ENCODE measurements at regions not wholly inside any gene's neighbourhood (a gene's known extent, or its start where the extent isn't known, plus 50 kb on each side); places are given as distances from the start of the nearest gene placed in this dataset.

DNA sequence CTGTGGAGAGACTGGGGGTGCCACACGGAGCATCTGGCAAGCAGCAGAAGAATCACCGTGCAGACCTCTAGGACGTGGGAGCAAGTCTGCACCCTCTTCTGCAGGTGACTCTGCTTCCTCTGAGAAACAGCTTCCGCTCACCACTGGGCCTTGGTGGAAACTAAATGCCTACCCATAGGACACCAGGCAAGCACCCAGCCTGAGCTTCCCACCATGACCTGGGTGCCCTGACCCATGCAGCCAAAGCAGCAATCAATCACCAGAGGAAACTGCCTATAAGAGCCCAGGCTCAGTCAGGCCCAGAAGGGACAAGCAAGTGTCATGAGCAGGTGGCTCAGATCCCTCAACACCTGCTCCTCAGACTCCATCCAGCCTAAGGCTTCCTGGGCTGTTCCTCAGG, 63.4 kb downstream of the IGLL5 start:
- H3F3A ChIP-seq (ENCODE audit: insufficient read depth) = peaks cover 62% of the 10 kb centered on the region
- H3K9me3 ChIP-seq (ENCODE audit: insufficient read depth, low read length) = no peaks in the 10 kb centered on the region
- no peaks in the 10 kb centered on the region for H3K9me2 ChIP-seq (replicated peaks; ENCODE audit: insufficient read depth, low read length)
- no peaks in the 10 kb centered on the region for H4K20me1 ChIP-seq (ENCODE audit: low read depth, low read length)
- no peaks in the 10 kb centered on the region for H3K27me3 ChIP-seq (ENCODE audit: low read length)
- TF ChIP-seq CTCF (IDR thresholded peaks at IDR 0.05; ENCODE audit: insufficient read depth, low read length, poor library complexity, severe bottlenecking) (no peak), EZH2phosphoT487 (conservative IDR thresholded peaks at IDR 0.05; ENCODE audit: low read length) (no peak)
- H3K27ac ChIP-seq (ENCODE audit: low read depth, low read length) = peak overlapping the region; percentile 95
- H3K4me3 ChIP-seq (ENCODE audit: insufficient read depth, low read length, poor library complexity, severe bottlenecking) = no peak overlapping the region
- H2AFZ ChIP-seq (ENCODE audit: low read depth, low read length, severe bottlenecking) = no peak overlapping the region
- no peaks in the 10 kb centered on the region for H3K79me2 ChIP-seq (ENCODE audit: insufficient read depth, low read length)
- peak overlapping the region; percentile 34 for H3K9ac ChIP-seq (ENCODE audit: low read length)
- no peaks in the 10 kb centered on the region for H3K36me3 ChIP-seq (ENCODE audit: low read length)
- H3K4me2 ChIP-seq (ENCODE audit: low read depth, low read length, poor library complexity, severe bottlenecking) = peak overlapping the region; percentile 25

DNA sequence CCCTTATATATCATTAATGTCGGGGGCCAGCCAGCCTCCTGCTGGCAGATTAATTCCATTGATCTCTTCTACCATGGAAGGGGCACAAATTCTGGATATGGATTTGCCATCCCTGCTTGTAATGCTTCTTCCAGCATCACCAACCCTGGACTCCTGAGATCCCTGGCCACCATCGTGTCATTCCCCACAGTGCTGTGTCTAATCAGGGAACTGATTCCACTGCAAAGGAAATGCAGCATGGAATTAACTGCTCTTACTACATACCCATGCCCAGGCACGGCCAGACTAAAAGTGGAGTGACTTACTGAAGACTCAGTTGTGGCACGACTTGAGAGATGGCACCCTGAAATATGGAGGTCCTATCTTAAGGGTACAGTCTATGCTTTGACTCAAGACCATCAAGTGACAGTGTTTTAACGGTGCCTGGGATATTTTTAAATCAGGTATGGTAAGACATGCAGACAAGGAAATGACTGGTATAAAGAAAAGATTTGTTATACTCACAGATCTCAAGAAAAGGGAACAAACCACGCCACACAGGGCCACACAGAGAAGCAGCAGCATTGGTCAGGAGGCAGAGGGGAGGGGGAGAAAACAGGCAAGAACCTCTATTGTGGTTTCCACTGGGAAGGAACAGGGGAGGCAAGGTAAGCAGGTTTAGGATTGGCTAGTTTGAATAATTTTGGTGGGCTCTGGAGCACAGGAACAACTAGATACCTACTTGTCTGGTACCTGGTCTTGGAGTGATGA, 65.1 kb downstream of the IGLL5 start:
- Histone ChIP-seq H3K79me2 (ENCODE audit: insufficient read depth, low read length) (no peaks in the 10 kb centered on the region), H3K36me3 (ENCODE audit: low read length) (no peaks in the 10 kb centered on the region), H3K4me3 (ENCODE audit: insufficient read depth, low read length, poor library complexity, severe bottlenecking) (peak overlapping the region; percentile 25), H3K4me2 (ENCODE audit: low read depth, low read length, poor library complexity, severe bottlenecking) (peak overlapping the region; percentile 65), H3K9ac (ENCODE audit: low read length) (peak overlapping the region; percentile 58), H3K9me2 (replicated peaks; ENCODE audit: insufficient read depth, low read length) (no peaks in the 10 kb centered on the region), H3K9me3 (ENCODE audit: insufficient read depth, low read length) (no peaks in the 10 kb centered on the region), H3K27me3 (ENCODE audit: low read length) (no peaks in the 10 kb centered on the region), H2AFZ (ENCODE audit: low read depth, low read length, severe bottlenecking) (no peak overlapping the region), H3F3A (ENCODE audit: insufficient read depth) (peaks cover 53% of the 10 kb centered on the region), H3K27ac (ENCODE audit: low read depth, low read length) (peak overlapping the region; percentile 95), H4K20me1 (ENCODE audit: low read depth, low read length) (no peaks in the 10 kb centered on the region)
- TF ChIP-seq CTCF (IDR thresholded peaks at IDR 0.05; ENCODE audit: insufficient read depth, low read length, poor library complexity, severe bottlenecking) (no peak), EZH2phosphoT487 (conservative IDR thresholded peaks at IDR 0.05; ENCODE audit: low read length) (no peak)

- H3K4me3 ChIP-seq (ENCODE audit: insufficient read depth, low read length, poor library complexity, severe bottlenecking) = no peak overlapping the region
- peak overlapping the region; percentile 95 for H3K27ac ChIP-seq (ENCODE audit: low read depth, low read length)
- TF ChIP-seq CTCF (IDR thresholded peaks at IDR 0.05; ENCODE audit: insufficient read depth, low read length, poor library complexity, severe bottlenecking) = no peak
- TF ChIP-seq EZH2phosphoT487 (conservative IDR thresholded peaks at IDR 0.05; ENCODE audit: low read length) = no peak
- no peaks in the 10 kb centered on the region for H3K36me3 ChIP-seq (ENCODE audit: low read length)
- H3K9ac ChIP-seq (ENCODE audit: low read length) = peak overlapping the region; percentile 58
- no peaks in the 10 kb centered on the region for H3K27me3 ChIP-seq (ENCODE audit: low read length)
- no peaks in the 10 kb centered on the region for H3K79me2 ChIP-seq (ENCODE audit: insufficient read depth, low read length)
- no peak overlapping the region for H2AFZ ChIP-seq (ENCODE audit: low read depth, low read length, severe bottlenecking)
- no peaks in the 10 kb centered on the region for H3K9me3 ChIP-seq (ENCODE audit: insufficient read depth, low read length)
- H3F3A ChIP-seq (ENCODE audit: insufficient read depth) = peaks cover 45% of the 10 kb centered on the region
- H3K9me2 ChIP-seq (replicated peaks; ENCODE audit: insufficient read depth, low read length) = no peaks in the 10 kb centered on the region
- no peaks in the 10 kb centered on the region for H4K20me1 ChIP-seq (ENCODE audit: low read depth, low read length)
- H3K4me2 ChIP-seq (ENCODE audit: low read depth, low read length, poor library complexity, severe bottlenecking) = peak overlapping the region; percentile 70
Measured at GRCh38 chr22:22953791-22954190, 66.2 kb downstream of the IGLL5 start.
